H1 (cell line): ENCODE measurements at regions not wholly inside any gene's neighbourhood (a gene's known extent, or its start where the extent isn't known, plus 50 kb on each side); places are given as distances from the start of the nearest gene placed in this dataset.

Experiments
- CTCF ChIA-PET: fragments of 300-600 bp; sonication (Branson Sonifier 250); formaldehyde crosslinking; loops from one replicate; lab custom pipeline; 2021; ENCODE audit not compliant: partially characterized antibody; lab: Charles Lee
- POLR2A ChIA-PET: fragments of 300-600 bp; sonication (Branson Sonifier 250); formaldehyde crosslinking; loops from one replicate; lab custom pipeline; 2021; ENCODE audit warnings: inconsistent platforms; ENCODE audit not compliant: partially characterized antibody; lab: Charles Lee
- DNase-seq, 2 experiments: peaks; one replicate each; pipeline versions ENCODE4 v3.0.0 to v3.0.0-alpha.2; 2010 to 2022; ENCODE audit warnings: low spot score in 2 of 2, low read depth in 1 of 2, mixed read lengths in 1 of 2
- FAIRE-seq: peaks from 2 replicates; lab custom pipeline; 2011; peaks lifted over from hg19 to GRCh38; lab: Jason Lieb, UNC
- H2AFZ ChIP-seq: 2 replicates; pipeline ENCODE4 v1.8.1; 2012; ENCODE audit warnings: low read length, inconsistent platforms
- H2AK5ac ChIP-seq: 2 replicates; pipeline ENCODE4 v1.6.1; 2013; ENCODE audit warnings: low read depth, low read length
- H2BK120ac ChIP-seq: replicated peaks from 2 replicates; pipeline ENCODE3; 2013; ENCODE audit warnings: low read depth, low read length, inconsistent platforms
- H2BK12ac ChIP-seq: 2 replicates; pipeline ENCODE4 v1.6.1; 2013; ENCODE audit warnings: low read depth, low read length
- H2BK15ac ChIP-seq: 2 replicates; pipeline ENCODE4 v1.6.1; 2013; ENCODE audit warnings: low read length
- H2BK20ac ChIP-seq: 2 replicates; pipeline ENCODE4 v1.6.1; 2013; ENCODE audit warnings: low read length
- H2BK5ac ChIP-seq: 2 replicates; pipeline ENCODE4 v1.6.1; 2013; ENCODE audit warnings: low read depth, low read length
- H3K14ac ChIP-seq: 2 replicates; pipeline ENCODE4 v1.6.1; 2013; ENCODE audit warnings: inconsistent platforms; ENCODE audit not compliant: insufficient read length
- H3K18ac ChIP-seq: 2 replicates; pipeline ENCODE4 v1.6.1; 2013; ENCODE audit warnings: low read length; ENCODE audit errors: extremely low read depth
- H3K23ac ChIP-seq: 2 replicates; pipeline ENCODE4 v1.6.1; 2013; ENCODE audit warnings: inconsistent platforms; ENCODE audit not compliant: insufficient read length
- H3K23me2 ChIP-seq: 2 replicates; pipeline ENCODE4 v1.6.1; 2013; ENCODE audit warnings: low read depth, low read length
- H3K27ac ChIP-seq: 2 replicates; pipeline ENCODE4 v1.6.1; 2011; ENCODE audit warnings: low read depth, low read length, inconsistent platforms
- H3K27me3 ChIP-seq, 4 experiments: replicated peaks in 1 of 4; 1 replicate in 1 of 4; 2 replicates in 3 of 4; pipeline versions ENCODE4 v1.6.1 to v1.8.1; 2011 to 2013; ENCODE audit warnings: low read length in 3 of 4, mild to moderate bottlenecking in 3 of 4, inconsistent platforms in 2 of 4, mixed read lengths in 2 of 4, moderate library complexity in 1 of 4; ENCODE audit not compliant: control insufficient read depth in 3 of 4, insufficient read depth in 3 of 4; ENCODE audit errors: extremely low read depth in 1 of 4
- H3K36me3 ChIP-seq, 4 experiments: 2 replicates each; pipeline versions ENCODE4 v1.6.1 to v1.8.1; 2011 to 2013; ENCODE audit warnings: mild to moderate bottlenecking in 4 of 4, low read length in 3 of 4, moderate library complexity in 2 of 4, control low read depth in 1 of 4, inconsistent platforms in 1 of 4; ENCODE audit not compliant: insufficient read depth in 4 of 4, control insufficient read depth in 2 of 4
- H3K4ac ChIP-seq: replicated peaks from 2 replicates; pipeline ENCODE3; 2013; ENCODE audit warnings: low read length, low read depth, mixed read lengths, inconsistent platforms; ENCODE audit not compliant: insufficient read length
- H3K4me1 ChIP-seq, 4 experiments: replicated peaks in 1 of 4; 1 replicate in 1 of 4; 2 replicates in 3 of 4; pipeline versions ENCODE4 v1.6.1 to v1.8.1; 2011 to 2013; ENCODE audit warnings: low read length in 3 of 4, inconsistent platforms in 2 of 4, mixed read lengths in 1 of 4; ENCODE audit not compliant: insufficient read depth in 4 of 4, control insufficient read depth in 3 of 4
- H3K4me2 ChIP-seq, 2 experiments: 2 replicates each; pipeline versions ENCODE4 v1.6.1 to v1.8.1; 2011 to 2013; ENCODE audit warnings: low read depth in 2 of 2, low read length in 2 of 2, control low read depth in 1 of 2, inconsistent platforms in 1 of 2, mild to moderate bottlenecking in 1 of 2; ENCODE audit not compliant: insufficient read depth in 1 of 2
- H3K4me3 ChIP-seq, 4 experiments: fragments of 200-600, 300-600 bp in 1 of 4; sonication (generic), shearing (Covaris generic), sonication (Bioruptor Twin) in 1 of 4; 2 replicates each; pipeline versions ENCODE4 v1.5.1 to v1.8.1; 2011 to 2016; ENCODE audit warnings: low read length in 4 of 4, low read depth in 3 of 4, control low read depth in 2 of 4, inconsistent platforms in 2 of 4, mild to moderate bottlenecking in 2 of 4, mixed read lengths in 1 of 4, moderate library complexity in 1 of 4; ENCODE audit not compliant: insufficient read depth in 2 of 4; ENCODE audit errors: extremely low read depth in 1 of 4
- H3K56ac ChIP-seq: replicated peaks from 2 replicates; pipeline ENCODE3; 2013; ENCODE audit warnings: low read depth, mild to moderate bottlenecking, mixed read lengths, low read length, inconsistent platforms; ENCODE audit not compliant: insufficient read length
- H3K79me1 ChIP-seq: 2 replicates; pipeline ENCODE4 v1.6.1; 2013; ENCODE audit warnings: low read depth, low read length, control low read depth
- H3K79me2 ChIP-seq, 2 experiments: 2 replicates each; pipeline versions ENCODE4 v1.6.1 to v1.8.1; 2012 to 2013; ENCODE audit warnings: low read length in 2 of 2, mild to moderate bottlenecking in 2 of 2, inconsistent platforms in 1 of 2; ENCODE audit not compliant: insufficient read depth in 2 of 2, control insufficient read depth in 1 of 2
- H3K9ac ChIP-seq, 4 experiments: replicated peaks in 1 of 4; 1 replicate in 1 of 4; 2 replicates in 3 of 4; pipeline versions ENCODE4 v1.6.1 to v1.8.1; 2011 to 2013; ENCODE audit warnings: low read depth in 3 of 4, low read length in 3 of 4, control low read depth in 2 of 4, mild to moderate bottlenecking in 2 of 4, moderate library complexity in 2 of 4, inconsistent platforms in 1 of 4; ENCODE audit errors: extremely low read depth in 1 of 4
- H3K9me3 ChIP-seq, 2 experiments: 2 replicates each; pipeline versions ENCODE4 v1.6.1 to v1.8.1; 2012 to 2013; ENCODE audit warnings: mild to moderate bottlenecking in 2 of 2, moderate library complexity in 2 of 2, control low read depth in 1 of 2, inconsistent platforms in 1 of 2, low read depth in 1 of 2, low read length in 1 of 2, mixed read lengths in 1 of 2; ENCODE audit not compliant: insufficient read depth in 2 of 2
- H4K20me1 ChIP-seq, 2 experiments: replicated peaks in 1 of 2; 2 replicates each; pipeline versions ENCODE3 to v1.8.1; 2011 to 2013; ENCODE audit warnings: inconsistent platforms in 2 of 2, low read length in 2 of 2, mild to moderate bottlenecking in 1 of 2; ENCODE audit not compliant: insufficient read depth in 2 of 2, control insufficient read depth in 1 of 2
- H4K5ac ChIP-seq: 2 replicates; pipeline ENCODE4 v1.6.1; 2013; ENCODE audit warnings: low read length, low read depth, mixed read lengths, inconsistent platforms; ENCODE audit not compliant: insufficient read length
- H4K8ac ChIP-seq: 2 replicates; pipeline ENCODE4 v1.8.0; 2013; ENCODE audit warnings: mild to moderate bottlenecking, moderate library complexity, low read length, inconsistent platforms; ENCODE audit not compliant: insufficient read depth; ENCODE audit errors: extremely low read depth
- H4K91ac ChIP-seq: replicated peaks from 2 replicates; pipeline ENCODE3; 2013; ENCODE audit warnings: low read length, mixed read lengths, inconsistent platforms; ENCODE audit not compliant: insufficient read length
- CEBPB ChIP-seq: IDR thresholded peaks from 2 replicates; pipeline ENCODE4 v1.6.1; 2012; ENCODE audit warnings: low read depth, low read length
- SP4 ChIP-seq: IDR thresholded peaks from 2 replicates; pipeline ENCODE4 v1.6.1; 2012; ENCODE audit warnings: low read length, inconsistent platforms
- WGBS, 2 experiments: shearing (Covaris generic) in 1 of 2; methylation state at CpG; one replicate each; pipeline versions ENCODE4 v1.1.6 to v1.1.7; 2013 to 2015; ENCODE audit warnings: low lambda C conversion rate in 2 of 2, mixed read lengths in 2 of 2, inconsistent platforms in 1 of 2, low coverage in 1 of 2, missing lambda C conversion rate in 1 of 2; ENCODE audit not compliant: insufficient replicate concordance in 2 of 2, insufficient coverage in 1 of 2, insufficient read length in 1 of 2; ENCODE audit errors: extremely low coverage in 1 of 2, missing lambda C conversion rate in 1 of 2; 5-methylcytosine and 5-hydroxymethylcytosine counted together

DNA sequence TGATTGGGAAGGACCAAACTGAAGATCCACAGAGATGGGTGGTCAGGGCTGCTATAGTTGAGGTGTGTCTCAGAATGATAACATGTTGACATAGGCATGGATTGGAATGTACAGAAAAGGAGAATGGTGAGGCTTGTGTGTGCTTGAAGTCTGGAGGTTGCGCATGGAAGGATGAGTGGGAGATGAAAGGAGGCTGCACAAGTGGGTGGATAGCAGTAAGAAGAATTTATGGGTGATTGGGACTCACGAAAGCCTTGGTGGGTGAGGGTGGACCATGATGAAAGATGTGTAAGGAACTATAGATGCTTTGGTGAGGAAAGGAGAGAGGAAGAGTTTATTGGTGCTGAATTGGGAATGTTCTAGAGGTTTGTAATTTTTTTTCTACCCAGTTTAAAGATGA is 1287.7 kb downstream of the UQCRFS1 start (continued):
- no peak for TF ChIP-seq SP4

- H3K79me1 ChIP-seq = no peaks in the 10 kb centered on the region
- no peak overlapping the region for H2BK20ac ChIP-seq
- H3K4me1 ChIP-seq = no peaks in the 10 kb centered on the region
- CTCF ChIA-PET = no interaction called here
- H2BK5ac ChIP-seq = no peak overlapping the region
- H3K79me2 ChIP-seq = no peaks in the 10 kb centered on the region
- H3K23ac ChIP-seq = no peak overlapping the region
- no peak overlapping the region for H2BK15ac ChIP-seq
- H3K23me2 ChIP-seq = no peaks in the 10 kb centered on the region
- no peak overlapping the region for H4K91ac ChIP-seq
- no peak overlapping the region for H4K5ac ChIP-seq
- 65% methylated on average over 3 of the region's 3 CpGs; no CpG with 5 or more reads in 1 of the 2 experiments for WGBS, 2 experiments
- no peak overlapping the region for H2AFZ ChIP-seq
- H4K8ac ChIP-seq = no peak overlapping the region
- H3K56ac ChIP-seq = no peak overlapping the region
- FAIRE-seq (no peak), DNase-seq (no peak)
- no peaks in the 10 kb centered on the region for H3K36me3 ChIP-seq
- no peak for TF ChIP-seq CEBPB
- H3K27me3 ChIP-seq = no peaks in the 10 kb centered on the region
- H3K4ac ChIP-seq = no peak overlapping the region
- H2BK12ac ChIP-seq = no peak overlapping the region
- POLR2A ChIA-PET = no interaction called here
- no peak overlapping the region for H3K4me2 ChIP-seq
- H3K4me3 ChIP-seq = no peak overlapping the region
- no peak overlapping the region for H3K14ac ChIP-seq
- H3K9ac ChIP-seq = no peak overlapping the region
- H4K20me1 ChIP-seq = no peaks in the 10 kb centered on the region
- no peak overlapping the region for H3K18ac ChIP-seq
- H2BK120ac ChIP-seq = no peak overlapping the region
- no peak overlapping the region for H2AK5ac ChIP-seq
- H3K9me3 ChIP-seq = peaks cover 68 to 80% of the 10 kb centered on the region in 2 experiments
- H3K27ac ChIP-seq = no peak overlapping the region
Measured at GRCh38 chr19:27922970-27923369, 1290.0 kb downstream of the UQCRFS1 start.
